Epithelial cell of esophagus (primary cell): ENCODE measurements at regions not wholly inside any gene's neighbourhood (a gene's known extent, or its start where the extent isn't known, plus 50 kb on each side); places are given as distances from the start of the nearest gene placed in this dataset.
A peak's percentile ranks its signal among the peaks of the same experiment; 100 is the strongest.

ENCODE experiments used
- DNase-seq: peaks from one replicate; pipeline ENCODE4 v3.0.0; 2010; ENCODE audit warnings: low read depth
- H3K4me3 ChIP-seq: 2 replicates; pipeline ENCODE4 v1.5.1; 2011; ENCODE audit warnings: mild to moderate bottlenecking, low read length, control low read depth
- CTCF ChIP-seq: IDR thresholded peaks from 2 replicates; pipeline ENCODE4 v1.5.1; 2011; ENCODE audit warnings: low read depth, mild to moderate bottlenecking, low read length, control low read depth, inconsistent platforms; ENCODE audit not compliant: insufficient read depth; ENCODE audit errors: missing control alignments

- no peak for TF ChIP-seq CTCF
- DNase-seq: peak; percentile 75
- H3K4me3 ChIP-seq: no peak overlapping the region
These were observed 51.1 kb upstream of the PPP2R3B start for GRCh38 chrX:437661-438390.

- DNase-seq: no peak
- no peak for TF ChIP-seq CTCF
- no peak overlapping the region for H3K4me3 ChIP-seq
These were observed 52.5 kb upstream of the PPP2R3B start for GRCh38 chrX:439241-439640.

GRCh38 chrX:439719-440118 lies 53.0 kb upstream of the PPP2R3B start:
- TF ChIP-seq CTCF: no peak
- no peak overlapping the region for H3K4me3 ChIP-seq
- no peak for DNase-seq

GRCh38 chrX:440636-441035 lies 53.9 kb upstream of the PPP2R3B start:
- H3K4me3 ChIP-seq: no peak overlapping the region
- no peak for TF ChIP-seq CTCF
- DNase-seq: no peak

GRCh38 chrX:443536-444210 lies 57.0 kb upstream of the PPP2R3B start:
- H3K4me3 ChIP-seq: no peak overlapping the region
- DNase-seq: no peak
- TF ChIP-seq CTCF: no peak

- no peak for TF ChIP-seq CTCF
- DNase-seq: no peak
- no peak overlapping the region for H3K4me3 ChIP-seq
These were observed 57.6 kb upstream of the PPP2R3B start for GRCh38 chrX:444305-444704.

- no peak overlapping the region for H3K4me3 ChIP-seq
- no peak for DNase-seq
- no peak for TF ChIP-seq CTCF
These were observed 59.0 kb upstream of the PPP2R3B start for GRCh38 chrX:445727-446126.
